HG03439 (cell line): ENCODE measurements at regions not wholly inside any gene's neighbourhood (a gene's known extent, or its start where the extent isn't known, plus 50 kb on each side); places are given as distances from the start of the nearest gene placed in this dataset.

Source experiments
- ATAC-seq: cut with Tn5 transposase; IDR thresholded peaks from one replicate; pipeline ENCODE4 v1.9.1; 2021; ENCODE audit warnings: mild to moderate bottlenecking, moderate library complexity; ENCODE audit not compliant: unreplicated experiment

GRCh38 chr12:124448241-124448954, 119.0 kb downstream of the NCOR2 start:
- no peak for ATAC-seq

DNA sequence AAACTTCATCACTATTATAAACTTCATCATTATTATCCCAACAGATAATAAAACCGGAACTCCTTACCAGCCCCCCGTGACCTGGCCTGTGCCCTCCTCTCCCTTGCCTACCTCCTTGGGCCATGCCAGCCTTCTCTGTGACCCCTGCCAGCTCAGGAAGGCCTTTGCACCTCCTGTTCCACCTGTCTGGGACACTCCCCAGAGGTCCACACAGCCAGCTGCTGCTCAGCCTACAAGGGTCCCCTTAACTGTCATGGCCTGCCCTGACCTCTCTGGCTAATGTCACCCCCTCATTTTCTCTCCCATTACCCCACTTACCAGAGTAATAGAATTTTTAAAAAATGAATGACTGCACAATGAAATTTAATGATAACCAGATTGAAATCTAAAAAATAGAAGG, 121.0 kb downstream of the NCOR2 start:
- ATAC-seq: no peak

DNA sequence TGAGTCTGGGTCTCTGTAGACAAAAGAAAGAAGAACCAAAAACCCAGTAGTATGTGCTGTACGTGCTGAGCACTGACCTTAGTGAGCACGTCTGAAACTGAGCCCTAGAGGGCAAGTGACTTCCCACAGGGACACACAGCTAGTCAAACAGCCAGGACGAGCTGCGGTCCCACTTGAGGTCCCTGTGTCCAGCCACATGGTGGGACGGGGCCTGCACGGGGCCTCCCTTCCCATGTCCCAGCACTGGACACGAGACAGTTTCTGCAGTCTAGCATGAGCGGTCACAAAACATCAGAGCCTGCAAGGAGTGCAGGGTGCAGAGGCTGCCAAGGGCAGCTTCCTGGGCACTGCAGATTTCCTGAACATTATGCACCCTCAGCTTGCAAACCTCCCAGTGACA, 121.6 kb downstream of the NCOR2 start:
- ATAC-seq: no peak

DNA sequence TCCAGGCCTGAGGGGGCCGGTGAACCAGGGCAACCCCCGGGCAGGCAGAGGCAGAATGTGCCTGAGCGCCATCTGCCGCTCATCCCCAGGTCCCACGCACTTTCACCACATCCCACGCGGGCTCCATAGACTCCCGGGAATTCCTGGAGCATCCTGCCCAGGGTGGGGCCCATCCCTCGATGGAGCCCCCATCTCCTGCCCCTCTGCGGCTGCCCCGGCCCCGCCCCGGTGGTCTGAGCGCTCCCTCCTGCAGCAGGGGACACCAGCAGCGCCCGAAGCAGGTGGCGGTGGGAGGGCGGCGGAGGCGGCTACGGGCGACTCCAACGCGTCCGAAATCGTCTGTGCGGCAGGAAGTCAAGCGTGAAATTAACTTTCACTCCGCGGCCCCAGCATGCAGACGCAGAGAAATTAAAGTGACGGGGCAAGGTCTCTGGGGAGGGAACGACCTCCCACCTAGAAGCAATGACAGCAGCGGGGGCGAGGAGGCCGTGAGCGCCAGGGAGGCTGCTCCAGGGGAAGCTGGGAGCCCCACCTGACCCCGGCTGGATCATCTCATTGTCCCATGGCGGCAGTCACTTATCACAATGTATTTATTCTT, 122.2 kb downstream of the NCOR2 start:
- ATAC-seq: no peak

DNA sequence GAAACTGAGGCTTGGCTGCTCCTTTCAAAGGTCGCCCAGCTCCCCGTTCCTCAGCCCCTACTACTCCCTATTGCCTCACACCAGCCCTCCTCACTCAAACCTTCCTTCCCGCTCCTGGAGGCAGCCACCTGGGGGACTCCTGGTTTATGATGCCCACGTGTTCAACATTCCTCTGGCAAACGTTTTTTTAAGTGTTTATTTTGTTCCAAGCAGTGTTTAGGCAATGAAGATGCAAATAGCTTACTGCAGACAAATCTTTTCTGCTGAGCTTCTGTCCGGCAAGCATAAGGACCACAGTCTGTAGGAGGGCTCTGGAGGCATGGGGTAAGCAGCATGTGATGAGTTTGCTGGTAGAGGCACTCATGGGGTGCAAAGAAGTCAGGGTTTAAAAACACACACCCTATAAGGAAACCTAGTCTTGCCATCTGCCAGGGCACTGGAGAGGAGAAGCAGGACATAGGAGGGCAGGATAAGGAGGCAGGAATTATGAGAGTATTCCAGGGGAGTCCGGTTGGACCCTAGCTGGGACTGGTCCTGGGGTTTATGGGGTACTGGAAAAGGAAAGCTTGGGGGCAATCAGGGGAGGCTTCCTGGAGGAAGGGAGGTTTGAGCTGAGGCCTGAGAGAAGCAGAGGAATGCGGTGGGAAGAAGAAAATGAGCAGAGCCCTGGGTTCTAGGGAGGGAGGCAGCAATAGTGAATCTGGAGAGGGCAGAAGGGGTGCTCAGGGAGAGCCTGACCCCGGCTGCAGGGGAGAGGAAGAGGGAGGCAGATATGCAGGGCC, 123.3 kb downstream of the NCOR2 start:
- ATAC-seq: no peak

DNA sequence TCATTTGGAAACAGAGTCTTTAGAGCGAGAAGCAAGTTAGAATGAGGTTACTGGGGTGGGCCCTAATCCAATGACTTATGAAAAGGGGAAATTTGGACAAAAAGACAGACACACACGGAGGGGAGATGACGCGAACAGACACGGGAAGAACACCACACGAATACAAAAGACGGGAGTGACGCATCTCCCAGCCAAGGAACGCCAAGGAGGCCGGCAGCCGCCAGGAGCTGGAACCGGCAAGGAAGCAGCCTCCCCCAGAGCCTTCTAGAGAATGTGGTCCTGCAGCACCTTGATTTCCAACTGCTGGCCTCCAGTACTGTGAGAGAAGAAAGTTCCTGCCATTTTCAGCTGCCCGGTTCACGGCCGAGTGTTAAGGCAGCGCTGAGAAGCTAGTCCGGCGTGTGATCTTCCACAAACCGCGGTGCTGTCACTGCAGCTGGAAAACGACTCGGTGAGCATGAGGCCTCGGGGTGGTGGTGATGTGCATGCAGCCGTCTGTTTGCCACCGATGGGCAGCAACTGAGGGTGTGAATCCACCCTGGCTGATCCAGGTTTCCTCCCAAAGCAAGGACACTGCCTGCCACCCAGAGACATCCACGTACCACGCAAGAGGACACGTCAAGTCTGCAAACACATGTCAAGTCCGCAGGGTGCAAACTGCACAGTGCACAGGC, 124.5 kb downstream of the NCOR2 start:
- ATAC-seq: no peak

DNA sequence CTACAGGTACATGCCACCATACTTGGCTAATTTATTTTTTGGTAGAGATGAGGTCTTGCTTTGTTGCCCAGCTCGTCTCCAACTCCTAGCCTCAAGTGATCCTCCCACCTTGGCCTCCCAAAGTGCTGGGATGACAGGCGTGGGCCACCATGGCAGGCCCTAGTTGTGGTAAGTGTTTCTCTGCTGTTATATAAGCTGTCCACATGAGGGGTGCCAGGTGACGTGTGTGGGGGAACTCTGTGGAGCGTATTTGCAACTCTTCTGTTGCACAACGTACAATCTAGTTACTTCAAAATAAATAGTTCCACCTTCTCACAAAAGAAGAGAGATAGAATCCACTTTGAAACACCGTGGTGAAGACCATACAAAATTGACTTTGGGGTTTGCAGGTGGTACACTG, 125.1 kb downstream of the NCOR2 start:
- no peak for ATAC-seq

GRCh38 chr12:124441443-124442194, 125.8 kb downstream of the NCOR2 start:
- ATAC-seq: no peak

- ATAC-seq: no peak
These were observed 126.5 kb downstream of the NCOR2 start for GRCh38 chr12:124440841-124441381.

GRCh38 chr12:124440031-124440626, 127.3 kb downstream of the NCOR2 start:
- no peak for ATAC-seq

DNA sequence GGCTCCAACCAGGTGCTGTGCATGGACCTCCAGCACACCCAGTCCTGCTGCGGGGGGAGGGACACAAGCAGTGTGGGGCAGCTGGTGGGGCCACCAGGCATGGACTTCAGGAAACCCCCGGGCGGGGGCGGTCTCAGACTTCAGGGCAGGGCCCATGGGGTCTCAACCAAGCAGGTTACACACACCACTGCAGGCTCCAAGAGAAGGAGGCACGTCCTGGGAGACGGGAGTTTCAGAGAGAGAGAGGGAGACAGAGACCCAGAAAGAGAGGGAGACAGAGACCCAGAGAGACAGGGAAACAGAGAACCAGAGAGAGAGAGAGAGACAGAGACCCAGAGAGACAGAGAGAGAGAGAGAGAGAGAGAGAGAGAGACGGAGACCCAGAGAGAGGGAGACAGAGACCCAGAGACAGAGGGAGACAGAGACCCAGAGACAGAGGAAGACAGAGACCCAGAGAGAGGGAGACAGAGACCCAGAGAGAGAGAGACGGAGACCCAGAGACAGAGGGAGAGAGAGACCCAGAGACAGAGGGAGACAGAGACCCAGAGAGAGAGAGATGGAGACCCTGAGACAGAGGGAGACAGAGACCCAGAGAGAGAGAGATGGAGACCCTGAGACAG, 128.9 kb downstream of the NCOR2 start:
- no peak for ATAC-seq

DNA sequence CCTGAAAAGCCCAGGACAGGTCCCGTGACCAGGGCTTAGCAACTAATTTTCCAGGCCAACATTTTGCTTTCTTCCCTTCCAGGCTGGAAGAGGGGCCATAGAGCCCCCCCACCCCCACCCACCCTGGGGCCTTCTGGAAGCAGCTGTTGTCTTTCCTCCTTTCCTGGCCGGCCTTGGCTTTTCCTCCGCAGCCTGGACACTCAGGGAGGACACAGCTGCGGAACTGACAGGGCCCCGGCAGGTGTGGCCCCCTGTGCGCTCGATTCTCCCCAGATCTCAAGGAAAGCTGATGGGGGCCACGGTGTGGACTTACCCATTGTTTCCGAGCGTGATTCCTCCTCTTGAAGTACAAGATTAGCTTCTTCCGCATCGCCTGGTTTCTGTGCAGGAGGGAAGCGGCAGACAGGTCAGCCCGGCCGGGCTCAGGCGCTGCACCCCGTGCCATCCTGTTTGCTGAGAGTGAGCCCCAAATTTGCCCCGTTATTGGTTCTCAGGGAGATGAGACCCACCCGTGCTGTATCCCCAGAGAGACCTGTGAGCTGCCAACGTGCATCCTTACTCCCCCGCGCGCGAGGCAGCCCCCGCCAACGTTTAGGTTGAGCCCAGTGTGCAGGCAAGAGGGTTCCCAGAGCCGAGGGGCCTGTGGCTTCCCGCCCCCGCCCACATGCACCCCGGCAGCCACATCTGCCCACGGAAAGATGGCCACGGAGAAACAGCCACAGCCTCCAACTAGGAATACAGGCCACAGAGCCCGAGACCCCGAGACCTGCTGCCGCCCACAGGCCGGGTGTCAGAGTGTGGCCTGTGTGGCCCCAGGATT, 129.6 kb downstream of the NCOR2 start:
- ATAC-seq: no peak

DNA sequence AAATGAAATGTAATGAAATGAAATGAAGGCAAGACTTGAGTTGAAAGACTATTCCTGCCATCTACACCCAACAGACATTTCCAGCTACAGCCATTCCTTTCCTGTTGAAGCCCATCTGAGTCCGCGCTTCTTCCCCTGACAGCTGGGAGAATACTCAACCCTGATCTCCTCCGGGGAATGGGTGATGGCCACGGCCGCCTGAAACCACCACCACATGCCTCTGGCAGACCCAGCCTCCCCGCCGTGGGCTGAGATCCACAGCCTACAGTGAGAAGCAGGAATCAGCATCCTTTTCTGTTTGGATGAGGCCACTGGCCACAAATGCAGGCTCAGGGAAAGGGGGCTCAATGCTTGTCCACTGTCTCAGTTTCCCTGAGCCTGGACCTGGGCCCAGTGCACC, 130.3 kb downstream of the NCOR2 start:
- ATAC-seq: no peak

DNA sequence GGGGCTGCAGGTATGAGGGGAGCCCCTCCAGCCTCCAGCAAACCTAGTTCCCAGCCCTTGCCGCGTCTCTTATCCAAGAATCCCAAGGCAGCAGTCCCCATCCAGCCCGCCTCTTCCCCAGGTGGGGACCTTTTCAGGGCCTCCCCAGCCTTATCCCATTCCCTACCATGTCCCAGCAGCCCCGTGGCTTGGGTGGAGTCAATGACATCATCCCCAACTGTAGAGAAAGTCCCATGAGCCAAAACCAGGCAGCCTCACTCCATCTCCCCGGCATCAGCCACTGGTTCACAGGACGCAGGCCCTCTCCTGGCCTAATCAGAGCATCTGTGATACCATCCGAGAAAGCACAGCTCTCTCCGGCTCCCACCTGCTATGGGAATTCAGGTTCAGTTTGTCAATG, 131.0 kb downstream of the NCOR2 start:
- ATAC-seq: no peak

- no peak for ATAC-seq
These were observed 131.5 kb downstream of the NCOR2 start for GRCh38 chr12:124435806-124436345.

DNA sequence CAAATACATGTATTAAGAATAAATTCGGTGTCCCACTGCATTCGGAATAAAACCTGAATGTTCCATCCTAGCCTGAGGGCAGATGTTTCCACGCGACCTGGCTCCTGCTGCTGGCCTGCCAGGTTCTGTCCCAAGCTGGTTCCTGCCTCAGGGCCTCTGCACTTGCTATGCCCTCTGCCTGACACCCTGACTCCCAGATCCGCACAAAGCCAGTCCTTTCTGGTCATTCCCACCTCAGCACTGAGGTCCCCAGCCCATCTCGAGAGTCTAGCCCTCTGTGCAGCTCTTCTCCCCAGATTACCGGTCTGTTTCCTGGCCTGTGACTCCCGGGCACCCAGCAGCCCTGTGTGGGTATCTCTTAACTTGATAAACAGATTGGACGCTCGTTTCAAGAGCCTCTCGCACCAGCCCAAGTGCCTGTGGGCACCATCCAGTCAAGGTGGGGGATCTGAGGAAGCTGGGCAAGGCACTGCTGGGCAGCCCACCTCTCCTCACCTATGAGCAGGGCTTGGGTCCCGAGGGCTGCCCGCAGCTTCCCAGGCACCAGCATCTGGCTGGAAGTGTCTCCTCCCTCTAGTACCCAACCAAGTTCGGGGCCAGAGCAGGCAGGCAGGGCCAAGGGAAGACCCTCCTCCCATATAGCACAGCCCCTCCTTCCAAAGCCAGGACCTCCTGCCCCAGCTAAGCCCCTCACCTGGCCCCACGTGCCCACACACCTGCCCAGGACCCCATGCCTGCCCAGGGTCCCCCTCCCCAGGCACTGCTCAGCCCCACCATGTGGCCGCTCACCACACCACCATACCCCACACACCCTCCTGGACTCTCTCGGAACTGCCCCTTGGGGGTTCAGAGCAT, 132.2 kb downstream of the NCOR2 start:
- ATAC-seq: no peak

GRCh38 chr12:124434354-124434753, 133.1 kb downstream of the NCOR2 start:
- ATAC-seq: no peak

DNA sequence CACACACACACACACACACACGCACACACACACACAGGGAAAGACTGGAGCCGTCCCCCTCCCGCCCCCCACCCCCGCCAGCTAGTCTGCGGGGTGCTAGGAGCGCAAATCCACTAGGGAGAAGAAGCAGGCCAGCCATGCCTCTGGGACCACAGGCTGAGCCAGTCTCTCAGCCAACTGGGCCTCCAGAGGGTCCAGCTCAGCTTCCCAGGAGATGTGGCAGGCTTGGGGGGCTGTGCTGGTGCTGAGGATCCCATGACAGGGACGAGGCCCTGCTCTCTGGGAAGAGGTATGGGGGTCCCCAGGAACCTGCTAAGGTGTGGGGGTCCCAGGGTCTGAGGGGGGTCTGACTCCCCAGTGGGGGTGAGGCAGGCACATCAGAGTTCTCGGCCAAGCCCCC, 133.5 kb downstream of the NCOR2 start:
- no peak for ATAC-seq
